T-helper 1 cell (primary cell): ENCODE measurements at regions not wholly inside any gene's neighbourhood (a gene's known extent, or its start where the extent isn't known, plus 50 kb on each side); places are given as distances from the start of the nearest gene placed in this dataset.

Experiments used
- DNase-seq, 5 donors: peaks; one replicate each; pipeline ENCODE4 v3.0.0-alpha.2; 2012 to 2020

- no peak for DNase-seq
Observed at GRCh38 chr4:138964716-138965426, 50.7 kb upstream of the NOCT start.

DNA sequence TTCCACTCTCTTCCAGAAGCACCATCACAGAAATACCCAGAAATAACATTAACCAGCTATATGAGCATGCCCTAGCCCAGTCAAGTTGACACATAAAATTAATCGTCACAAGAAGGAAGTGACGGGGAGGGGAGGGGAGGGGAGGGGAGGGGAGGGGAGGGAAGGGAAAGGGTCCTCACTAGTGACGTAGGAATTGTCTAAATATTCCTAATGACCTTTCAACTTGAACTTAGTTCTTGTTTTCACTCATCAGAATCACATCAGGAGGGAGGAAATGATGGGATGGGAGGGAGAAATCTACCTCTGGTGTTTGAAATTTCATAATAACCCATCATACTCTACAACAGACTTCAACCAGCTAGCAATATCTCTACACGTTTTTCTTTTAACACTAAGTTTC is 52.2 kb upstream of the NOCT start:
- DNase-seq: no peak

- DNase-seq: no peak
Observed at GRCh38 chr4:138961664-138962063, 53.9 kb upstream of the NOCT start.

GRCh38 chr4:138961129-138961528 is 54.5 kb upstream of the NOCT start:
- no peak for DNase-seq

GRCh38 chr4:138960175-138960710 is 55.3 kb upstream of the NOCT start:
- no peak for DNase-seq

- DNase-seq: no peak
Observed at GRCh38 chr4:138959097-138959815, 56.3 kb upstream of the NOCT start.

- DNase-seq: no peak
Observed at GRCh38 chr4:138958519-138958918, 57.1 kb upstream of the NOCT start.

DNA sequence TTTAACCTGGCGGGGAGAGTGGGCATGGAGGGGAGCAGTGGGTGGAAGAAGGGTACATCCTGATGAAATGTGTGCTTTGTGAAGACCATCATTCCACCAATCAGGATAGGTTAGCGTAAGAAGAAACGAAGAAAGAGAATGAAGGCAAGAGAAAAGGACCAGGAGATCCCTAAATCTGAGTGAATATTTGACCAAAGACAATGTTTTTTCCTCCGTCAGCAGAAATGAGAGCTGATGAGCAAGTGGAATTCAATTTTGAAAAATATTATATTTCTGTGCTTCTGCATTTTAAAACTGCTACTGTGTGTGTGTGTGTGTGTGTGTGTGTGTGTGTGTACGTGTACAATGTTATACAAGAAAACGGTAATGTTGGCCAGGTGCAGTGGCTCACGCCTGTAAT is 58.3 kb upstream of the NOCT start:
- DNase-seq: no peak

- DNase-seq: no peak
Observed at GRCh38 chr4:138954428-138954827, 61.2 kb upstream of the NOCT start.

GRCh38 chr4:138953961-138954371 is 61.6 kb upstream of the NOCT start:
- DNase-seq: no peak

GRCh38 chr4:138952411-138952810 is 63.2 kb upstream of the NOCT start:
- no peak for DNase-seq

DNA sequence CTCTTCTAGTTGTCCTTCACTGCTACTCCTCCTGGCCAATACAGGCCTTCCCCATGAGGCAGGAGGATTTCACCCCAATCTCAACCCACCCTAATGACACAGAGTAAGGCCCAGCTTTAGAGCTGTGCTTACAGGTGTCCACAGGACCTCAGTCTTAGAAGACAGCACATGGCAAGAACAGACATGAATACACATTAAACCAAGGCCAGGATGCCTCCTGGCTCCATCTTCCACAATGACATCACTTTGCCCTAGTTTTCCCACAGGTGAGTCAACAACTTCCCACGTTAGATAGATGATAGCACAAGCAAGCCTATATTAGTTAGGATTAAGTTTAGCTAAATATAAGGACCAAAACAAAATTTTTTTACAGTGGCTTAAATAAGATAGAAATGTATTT is 63.8 kb upstream of the NOCT start:
- DNase-seq: no peak

- no peak for DNase-seq
Observed at GRCh38 chr4:138949866-138950265, 65.7 kb upstream of the NOCT start.

DNA sequence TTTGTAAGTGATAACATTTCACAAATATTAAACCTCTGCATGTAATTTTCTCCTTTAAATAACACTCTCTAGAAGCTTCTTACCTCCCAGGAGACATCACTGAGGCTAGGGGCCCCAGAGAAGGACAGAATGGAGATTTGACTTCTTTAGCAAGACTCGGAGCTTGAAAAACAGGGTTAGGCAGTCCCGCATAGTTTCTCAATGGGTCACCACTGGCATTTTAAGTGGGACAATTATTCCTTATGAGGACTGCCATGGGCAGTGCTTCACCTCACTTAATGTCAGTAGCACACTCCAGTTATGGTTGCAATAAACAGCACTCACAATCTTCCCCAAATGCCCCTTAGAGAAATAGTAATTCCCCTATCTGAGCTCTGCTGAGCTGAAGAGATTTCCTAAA is 66.7 kb upstream of the NOCT start:
- no peak for DNase-seq

- DNase-seq: no peak
Observed at GRCh38 chr4:138946306-138946705, 69.3 kb upstream of the NOCT start.

DNA sequence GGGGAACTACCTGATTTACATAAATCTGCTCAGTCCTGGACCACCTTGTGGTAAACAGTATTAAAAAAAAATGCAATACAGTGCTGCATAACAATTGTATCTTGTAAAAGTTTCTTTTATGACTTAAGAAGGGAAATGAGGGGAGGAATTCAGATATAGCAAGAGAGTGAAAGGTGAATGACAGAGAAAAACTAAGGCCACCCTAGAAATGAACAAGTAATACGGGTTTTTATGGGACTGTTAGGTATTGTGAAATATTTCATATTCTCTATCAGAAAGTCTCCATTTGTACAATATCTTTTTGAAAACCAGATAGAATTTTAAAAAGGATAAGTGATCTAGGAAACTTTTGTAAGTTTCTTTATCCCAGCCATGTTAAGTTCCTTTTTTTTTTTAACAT is 69.7 kb upstream of the NOCT start:
- no peak for DNase-seq

GRCh38 chr4:138945401-138945800 is 70.2 kb upstream of the NOCT start:
- DNase-seq: no peak

GRCh38 chr4:138943893-138944292 is 71.7 kb upstream of the NOCT start:
- DNase-seq: no peak

GRCh38 chr4:138941037-138941436 is 74.5 kb upstream of the NOCT start:
- no peak for DNase-seq

- DNase-seq: no peak
Observed at GRCh38 chr4:138939960-138940359, 75.6 kb upstream of the NOCT start.

DNA sequence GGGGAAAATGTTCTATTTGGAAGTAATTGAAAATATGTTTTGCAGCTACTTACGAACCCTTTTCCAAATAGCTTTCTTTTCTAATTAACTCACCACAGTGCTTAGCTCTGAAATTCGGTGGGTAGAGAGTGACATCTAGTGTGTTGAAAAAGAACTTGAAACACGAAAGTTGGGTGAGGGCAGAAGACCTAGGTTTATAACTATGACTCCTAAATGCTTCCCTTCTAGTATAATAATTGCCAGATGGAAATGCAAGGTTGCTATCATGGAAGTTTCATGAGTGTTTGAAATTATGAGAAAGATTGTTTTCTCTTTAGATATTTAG is 77.3 kb upstream of the NOCT start:
- DNase-seq: no peak

GRCh38 chr4:138935135-138935807 is 80.3 kb upstream of the NOCT start:
- no peak for DNase-seq

DNA sequence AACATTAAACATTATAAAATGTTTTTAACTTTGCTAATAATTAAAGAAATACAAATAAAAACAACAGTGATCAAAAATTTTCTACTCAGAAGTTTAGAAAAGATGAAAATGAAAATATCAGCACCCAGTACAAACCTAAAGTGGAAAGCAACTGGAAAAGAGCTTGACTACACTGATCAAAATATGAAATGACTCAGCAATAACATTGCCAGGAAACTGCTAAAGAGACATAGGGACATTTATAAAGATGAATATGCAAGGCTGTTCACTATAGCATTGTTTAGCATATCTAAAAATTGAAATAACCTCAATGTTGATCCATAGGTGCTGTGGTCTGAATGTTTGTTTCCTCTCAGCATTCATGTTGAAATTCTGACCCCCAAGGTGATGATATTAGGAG is 88.5 kb upstream of the NOCT start:
- DNase-seq: no peak

GRCh38 chr4:138925495-138925894 is 90.1 kb upstream of the NOCT start:
- DNase-seq: no peak
